Parathyroid adenoma (tissue), 2 donors: ENCODE measurements at regions not wholly inside any gene's neighbourhood (a gene's known extent, or its start where the extent isn't known, plus 50 kb on each side); places are given as distances from the start of the nearest gene placed in this dataset.

Experiments
- H2AFZ ChIP-seq: fragments of 300-600 bp; sonication (generic); one replicate; pipeline ENCODE4 v1.7.0; 2017; ENCODE audit warnings: antibody characterized with exemption, mild to moderate bottlenecking
- H3K27ac ChIP-seq: fragments of 300-600 bp; sonication (generic); one replicate; pipeline ENCODE4 v1.7.0; 2017
- H3K27me3 ChIP-seq: fragments of 300-600 bp; sonication (generic); one replicate; pipeline ENCODE4 v1.7.0; 2017; ENCODE audit warnings: low read length; ENCODE audit not compliant: control insufficient read depth, insufficient read depth
- H3K36me3 ChIP-seq: fragments of 300-600 bp; sonication (generic); one replicate; pipeline ENCODE4 v1.7.0; 2017; ENCODE audit warnings: low read length; ENCODE audit not compliant: control insufficient read depth, insufficient read depth
- H3K4me1 ChIP-seq: fragments of 300-600 bp; sonication (generic); one replicate; pipeline ENCODE4 v1.7.0; 2017; ENCODE audit warnings: control low read depth
- H3K4me2 ChIP-seq: fragments of 300-600 bp; sonication (generic); one replicate; pipeline ENCODE4 v1.7.0; 2017; ENCODE audit warnings: low read length
- H3K4me3 ChIP-seq: fragments of 300-600 bp; sonication (generic); one replicate; pipeline ENCODE4 v1.7.0; 2017; ENCODE audit warnings: low read depth, low read length
- H3K79me2 ChIP-seq: fragments of 300-600 bp; sonication (generic); one replicate; pipeline ENCODE4 v1.7.0; 2017; ENCODE audit warnings: control low read depth
- H3K9ac ChIP-seq: fragments of 300-600 bp; sonication (generic); one replicate; pipeline ENCODE4 v1.7.0; 2017; ENCODE audit warnings: mild to moderate bottlenecking
- H3K9me3 ChIP-seq: fragments of 300-600 bp; sonication (generic); one replicate; pipeline ENCODE4 v1.7.0; 2017; ENCODE audit warnings: low read length; ENCODE audit not compliant: control insufficient read depth
- TF ChIP-seq, protein P1 (sequence below): fragments of 300-600 bp; sonication (generic); IDR thresholded peaks from one replicate; pipeline ENCODE4 v1.7.0; 2017; ENCODE audit warnings: antibody characterized with exemption, mild to moderate bottlenecking
- donor health status: primary hyperparathyroidism.

DNA sequence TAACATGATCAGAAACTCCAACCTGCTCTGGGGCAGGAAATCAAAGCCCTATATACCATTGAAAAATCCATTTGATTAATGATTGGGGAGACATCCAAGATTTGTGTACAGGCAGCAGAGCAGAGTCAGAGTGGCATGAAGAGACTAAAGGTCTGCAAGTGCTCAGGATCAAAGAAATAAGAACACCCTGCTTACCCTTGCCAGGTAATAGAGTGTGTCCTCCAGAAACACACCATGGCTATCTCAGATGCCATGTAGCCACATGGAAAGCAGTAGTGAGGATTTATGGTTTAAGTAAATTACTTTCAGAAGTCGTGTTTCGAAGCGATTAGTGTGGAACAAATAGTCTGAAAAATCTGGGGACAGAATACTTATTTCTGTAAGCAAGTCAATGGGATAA, 592.9 kb downstream of the SUCLG1 start:
- TF ChIP-seq, protein P1, sequence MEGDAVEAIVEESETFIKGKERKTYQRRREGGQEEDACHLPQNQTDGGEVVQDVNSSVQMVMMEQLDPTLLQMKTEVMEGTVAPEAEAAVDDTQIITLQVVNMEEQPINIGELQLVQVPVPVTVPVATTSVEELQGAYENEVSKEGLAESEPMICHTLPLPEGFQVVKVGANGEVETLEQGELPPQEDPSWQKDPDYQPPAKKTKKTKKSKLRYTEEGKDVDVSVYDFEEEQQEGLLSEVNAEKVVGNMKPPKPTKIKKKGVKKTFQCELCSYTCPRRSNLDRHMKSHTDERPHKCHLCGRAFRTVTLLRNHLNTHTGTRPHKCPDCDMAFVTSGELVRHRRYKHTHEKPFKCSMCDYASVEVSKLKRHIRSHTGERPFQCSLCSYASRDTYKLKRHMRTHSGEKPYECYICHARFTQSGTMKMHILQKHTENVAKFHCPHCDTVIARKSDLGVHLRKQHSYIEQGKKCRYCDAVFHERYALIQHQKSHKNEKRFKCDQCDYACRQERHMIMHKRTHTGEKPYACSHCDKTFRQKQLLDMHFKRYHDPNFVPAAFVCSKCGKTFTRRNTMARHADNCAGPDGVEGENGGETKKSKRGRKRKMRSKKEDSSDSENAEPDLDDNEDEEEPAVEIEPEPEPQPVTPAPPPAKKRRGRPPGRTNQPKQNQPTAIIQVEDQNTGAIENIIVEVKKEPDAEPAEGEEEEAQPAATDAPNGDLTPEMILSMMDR, result no peak
- Histone ChIP-seq H3K9me3 (no peaks in the 10 kb centered on the region), H3K27ac (no peak overlapping the region), H3K4me1 (no peaks in the 10 kb centered on the region), H3K4me3 (no peak overlapping the region), H3K27me3 (no peaks in the 10 kb centered on the region), H3K4me2 (no peak overlapping the region), H3K36me3 (no peaks in the 10 kb centered on the region), H3K9ac (no peak overlapping the region), H3K79me2 (no peaks in the 10 kb centered on the region), H2AFZ (no peak overlapping the region)

DNA sequence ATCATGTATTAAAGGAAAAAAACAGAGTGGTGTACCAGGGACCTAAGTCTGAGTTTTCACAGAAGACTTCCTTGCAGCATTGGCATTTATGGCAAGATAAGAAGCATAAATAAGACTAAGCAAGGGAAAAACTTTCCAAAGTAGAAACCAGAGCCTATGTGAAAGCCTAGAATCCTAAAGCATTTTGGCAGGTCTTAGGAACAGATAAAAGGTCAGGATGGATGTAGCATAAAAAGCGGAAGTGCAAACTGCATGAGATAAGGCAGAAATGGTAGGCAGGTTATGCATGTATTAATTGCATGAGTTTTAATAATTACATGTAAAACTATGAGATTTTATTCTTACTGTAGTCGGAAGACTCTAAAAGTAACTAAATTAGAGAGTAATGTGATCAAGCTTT, 596.5 kb downstream of the SUCLG1 start:
- H3K27ac ChIP-seq, result no peak overlapping the region
- no peaks in the 10 kb centered on the region for H3K79me2 ChIP-seq
- H3K4me3 ChIP-seq, result no peak overlapping the region
- TF ChIP-seq, protein P1, result no peak
- no peak overlapping the region for H3K4me2 ChIP-seq
- H3K27me3 ChIP-seq, result no peaks in the 10 kb centered on the region
- H3K9me3 ChIP-seq, result no peaks in the 10 kb centered on the region
- no peaks in the 10 kb centered on the region for H3K4me1 ChIP-seq
- H2AFZ ChIP-seq, result no peak overlapping the region
- no peak overlapping the region for H3K9ac ChIP-seq
- H3K36me3 ChIP-seq, result no peaks in the 10 kb centered on the region

DNA sequence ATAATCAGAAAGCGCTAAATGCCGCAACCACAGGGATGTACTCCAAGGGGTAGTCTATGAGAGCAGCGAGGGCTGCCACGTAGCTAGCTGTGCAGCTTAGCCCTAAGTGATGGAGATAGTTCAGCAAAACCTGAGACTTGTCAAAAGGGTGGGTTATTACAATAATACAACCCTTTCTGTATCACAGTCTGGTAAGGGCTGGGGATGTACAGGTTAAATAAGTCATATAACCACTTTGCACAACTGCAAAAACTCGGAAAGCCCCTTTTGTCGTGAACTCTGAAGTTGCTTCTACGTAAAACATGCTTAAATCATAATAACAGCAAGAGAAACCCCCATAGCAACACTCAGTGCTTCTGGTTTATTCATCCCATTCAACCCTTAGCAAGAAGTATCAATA, 598.8 kb downstream of the SUCLG1 start:
- Histone ChIP-seq H3K9ac (no peak overlapping the region), H3K36me3 (no peaks in the 10 kb centered on the region), H3K4me3 (no peak overlapping the region), H3K4me2 (no peak overlapping the region), H3K79me2 (no peaks in the 10 kb centered on the region), H3K4me1 (no peaks in the 10 kb centered on the region), H3K27ac (no peak overlapping the region), H2AFZ (no peak overlapping the region), H3K9me3 (no peaks in the 10 kb centered on the region), H3K27me3 (no peaks in the 10 kb centered on the region)
- TF ChIP-seq, protein P1, result no peak

DNA sequence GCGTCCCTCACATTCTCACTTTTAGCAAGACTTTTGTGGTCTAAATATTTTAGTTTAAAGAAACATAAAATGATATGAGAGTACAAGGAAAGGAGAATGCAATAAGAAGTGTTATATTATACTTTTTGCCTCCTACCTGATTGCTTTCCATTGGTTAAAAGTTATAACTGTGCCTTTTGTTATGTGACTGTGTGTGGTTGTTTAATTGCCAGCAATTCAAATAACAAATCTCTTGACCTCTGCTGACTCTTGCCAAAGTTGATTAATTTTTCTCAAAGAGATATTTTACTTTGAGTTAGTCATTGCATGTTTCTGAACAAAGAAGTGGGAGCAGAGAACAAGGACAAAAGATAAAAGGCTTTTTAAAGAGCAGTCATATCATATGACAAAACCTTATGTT, 599.5 kb downstream of the SUCLG1 start:
- no peaks in the 10 kb centered on the region for H3K27me3 ChIP-seq
- H3K36me3 ChIP-seq, result no peaks in the 10 kb centered on the region
- no peak overlapping the region for H3K9ac ChIP-seq
- H3K27ac ChIP-seq, result no peak overlapping the region
- no peaks in the 10 kb centered on the region for H3K9me3 ChIP-seq
- H3K79me2 ChIP-seq, result no peaks in the 10 kb centered on the region
- no peak overlapping the region for H2AFZ ChIP-seq
- no peak overlapping the region for H3K4me3 ChIP-seq
- TF ChIP-seq, protein P1, result no peak
- H3K4me2 ChIP-seq, result no peak overlapping the region
- H3K4me1 ChIP-seq, result no peaks in the 10 kb centered on the region

DNA sequence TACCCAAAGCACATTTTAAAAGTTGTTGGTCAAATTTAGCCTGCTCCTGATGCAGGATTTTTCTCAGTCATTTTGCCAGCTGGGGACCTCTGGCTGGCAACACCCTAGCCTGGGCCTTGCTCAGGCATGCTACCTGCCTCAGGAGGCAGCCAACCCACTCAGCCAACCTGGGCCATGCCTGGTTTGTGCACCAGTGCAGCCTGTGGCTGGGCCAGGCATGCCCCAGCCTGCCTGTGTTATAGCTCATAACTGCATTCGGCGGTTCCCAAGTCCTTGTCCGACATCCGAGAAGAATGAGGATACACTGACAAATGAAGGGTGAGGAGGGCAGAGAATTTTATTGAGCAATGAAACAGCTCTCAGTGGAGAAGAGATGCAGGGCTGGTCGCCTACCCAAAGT, 608.0 kb downstream of the SUCLG1 start:
- TF ChIP-seq, protein P1, result no peak
- H3K4me2 ChIP-seq, result no peak overlapping the region
- no peaks in the 10 kb centered on the region for H3K27me3 ChIP-seq
- H3K4me3 ChIP-seq, result no peak overlapping the region
- no peak overlapping the region for H3K27ac ChIP-seq
- H3K4me1 ChIP-seq, result no peaks in the 10 kb centered on the region
- H3K79me2 ChIP-seq, result no peaks in the 10 kb centered on the region
- H3K9ac ChIP-seq, result no peak overlapping the region
- H3K9me3 ChIP-seq, result no peaks in the 10 kb centered on the region
- H3K36me3 ChIP-seq, result no peaks in the 10 kb centered on the region
- no peak overlapping the region for H2AFZ ChIP-seq
